ENCODE measurements at regions not wholly inside any gene's neighbourhood (a gene's known extent, or its start where the extent isn't known, plus 50 kb on each side); places are given as distances from the start of the nearest gene placed in this dataset.

- Histone ChIP-seq H4K20me1 (ENCODE audit: insufficient read depth, low read length) (no peaks in the 10 kb centered on the region), H3K9me3 (ENCODE audit: control insufficient read depth, insufficient read depth, low read length) (no peaks in the 10 kb centered on the region), H3K14ac (replicated peaks; ENCODE audit: low read depth, low read length) (no peak overlapping the region), H4K8ac (ENCODE audit: low read depth in 2 of 2, low read length in 2 of 2) (no peak overlapping the region), H3K56ac (ENCODE audit: extremely low read depth, insufficient read depth, low read length) (no peak overlapping the region), H3K4me2 (ENCODE audit: low read depth, low read length) (no peak overlapping the region), H2BK15ac (ENCODE audit: low read depth, low read length) (no peak overlapping the region), H2BK5ac (ENCODE audit: low read depth, low read length, poor library complexity, severe bottlenecking) (no peak overlapping the region), H3K9me1 (ENCODE audit: insufficient read depth, low read length) (no peaks in the 10 kb centered on the region), H3K23ac (ENCODE audit: low read depth, low read length) (no peak overlapping the region), H3K27ac (ENCODE audit: insufficient read depth, low read length) (no peak overlapping the region), H4K5ac (ENCODE audit: low read depth, low read length) (no peak overlapping the region), H3K36me3 (ENCODE audit: control insufficient read depth, insufficient read depth, low read length) (no peaks in the 10 kb centered on the region), H3K4me1 (ENCODE audit: control insufficient read depth, insufficient read depth, low read length) (no peaks in the 10 kb centered on the region), H3K4ac (ENCODE audit: low read depth, low read length) (no peak overlapping the region), H2AK9ac (replicated peaks; ENCODE audit: low read depth, low read length, poor library complexity) (no peak overlapping the region), H3K9ac (ENCODE audit: low read depth, low read length) (no peak overlapping the region), H2BK20ac (ENCODE audit: low read depth, low read length) (no peak overlapping the region), H3K18ac (ENCODE audit: low read depth, low read length) (no peak overlapping the region), H2AFZ (replicated peaks; ENCODE audit: low read length, poor library complexity) (no peak overlapping the region), H3K4me3 (ENCODE audit: insufficient read depth, low read depth, low read length) (no peak overlapping the region), H4K91ac (ENCODE audit: insufficient read depth, low read depth, low read length) (no peak overlapping the region), H3K27me3 (ENCODE audit: control insufficient read depth, insufficient read depth, low read length) (no peaks in the 10 kb centered on the region), H3K79me1 (ENCODE audit: low read depth in 1 of 2, low read length in 2 of 2) (no peaks in the 10 kb centered on the region), H2AK5ac (ENCODE audit: low read depth, low read length) (no peak overlapping the region), H2BK120ac (ENCODE audit: low read depth, low read length) (no peak overlapping the region)
- in situ Hi-C loops (cut with MboI; ENCODE audit: low sequenced_read_pairs) (no loop called here), intact Hi-C loops (cut with micrococcal nuclease) (no loop called here), dilution Hi-C loops (cut with HindIII; ENCODE audit: low sequenced_read_pairs, unreplicated experiment) (no loop called here)
- no TSS peak for BruUV-seq (replicated peaks)
- no peak for ATAC-seq (ENCODE audit: low read depth)
- ChIA-PET POLR2A (ENCODE audit: unreplicated experiment) (no interaction called here), CTCF (no interaction called here)
- no peak for DNase-seq
- TF ChIP-seq, protein P1, sequence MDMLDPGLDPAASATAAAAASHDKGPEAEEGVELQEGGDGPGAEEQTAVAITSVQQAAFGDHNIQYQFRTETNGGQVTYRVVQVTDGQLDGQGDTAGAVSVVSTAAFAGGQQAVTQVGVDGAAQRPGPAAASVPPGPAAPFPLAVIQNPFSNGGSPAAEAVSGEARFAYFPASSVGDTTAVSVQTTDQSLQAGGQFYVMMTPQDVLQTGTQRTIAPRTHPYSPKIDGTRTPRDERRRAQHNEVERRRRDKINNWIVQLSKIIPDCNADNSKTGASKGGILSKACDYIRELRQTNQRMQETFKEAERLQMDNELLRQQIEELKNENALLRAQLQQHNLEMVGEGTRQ (IDR thresholded peaks at IDR 0.05; ENCODE audit: low read depth, low read length) = no peak
- TF ChIP-seq FOS (IDR thresholded peaks at IDR 0.05; ENCODE audit: low read depth, low read length) = no peak
- TF ChIP-seq MAZ (IDR thresholded peaks at IDR 0.05; ENCODE audit: borderline replicate concordance, low read depth, low read length) = no peak
- no peak for TF ChIP-seq RCOR1 (IDR thresholded peaks at IDR 0.05; ENCODE audit: insufficient replicate concordance, low read length)
- no peak for TF ChIP-seq NFE2L2 (IDR thresholded peaks at IDR 0.05; ENCODE audit: low read depth, low read length)
- no peak for TF ChIP-seq MAFK (IDR thresholded peaks at IDR 0.05; ENCODE audit: low read depth, low read length)
- no peak for TF ChIP-seq CHD1 (IDR thresholded peaks at IDR 0.05; ENCODE audit: low read depth, low read length)
- no peak for TF ChIP-seq RAD21 (IDR thresholded peaks at IDR 0.05; ENCODE audit: low read length)
- TF ChIP-seq RFX5 (IDR thresholded peaks at IDR 0.05; ENCODE audit: low read depth, low read length) = no peak
- TF ChIP-seq MXI1 (IDR thresholded peaks at IDR 0.05; ENCODE audit: borderline replicate concordance, low read depth, low read length) = no peak
- TF ChIP-seq, protein P2, sequence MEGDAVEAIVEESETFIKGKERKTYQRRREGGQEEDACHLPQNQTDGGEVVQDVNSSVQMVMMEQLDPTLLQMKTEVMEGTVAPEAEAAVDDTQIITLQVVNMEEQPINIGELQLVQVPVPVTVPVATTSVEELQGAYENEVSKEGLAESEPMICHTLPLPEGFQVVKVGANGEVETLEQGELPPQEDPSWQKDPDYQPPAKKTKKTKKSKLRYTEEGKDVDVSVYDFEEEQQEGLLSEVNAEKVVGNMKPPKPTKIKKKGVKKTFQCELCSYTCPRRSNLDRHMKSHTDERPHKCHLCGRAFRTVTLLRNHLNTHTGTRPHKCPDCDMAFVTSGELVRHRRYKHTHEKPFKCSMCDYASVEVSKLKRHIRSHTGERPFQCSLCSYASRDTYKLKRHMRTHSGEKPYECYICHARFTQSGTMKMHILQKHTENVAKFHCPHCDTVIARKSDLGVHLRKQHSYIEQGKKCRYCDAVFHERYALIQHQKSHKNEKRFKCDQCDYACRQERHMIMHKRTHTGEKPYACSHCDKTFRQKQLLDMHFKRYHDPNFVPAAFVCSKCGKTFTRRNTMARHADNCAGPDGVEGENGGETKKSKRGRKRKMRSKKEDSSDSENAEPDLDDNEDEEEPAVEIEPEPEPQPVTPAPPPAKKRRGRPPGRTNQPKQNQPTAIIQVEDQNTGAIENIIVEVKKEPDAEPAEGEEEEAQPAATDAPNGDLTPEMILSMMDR (conservative IDR thresholded peaks at IDR 0.05; ENCODE audit: low read depth, low read length) = no peak
- TF ChIP-seq BHLHE40 (IDR thresholded peaks at IDR 0.05; ENCODE audit: low read depth, low read length) = no peak
- TF ChIP-seq SMC3 (IDR thresholded peaks at IDR 0.05; ENCODE audit: low read depth, low read length) = no peak
- no peak for TF ChIP-seq CEBPB (IDR thresholded peaks at IDR 0.05; ENCODE audit: low read depth, low read length)
- TF ChIP-seq ELK1 (IDR thresholded peaks at IDR 0.05; ENCODE audit: borderline replicate concordance, low read depth, low read length) = no peak
- no peak for TF ChIP-seq POLR2A (IDR thresholded peaks at IDR 0.05; ENCODE audit: low read depth, low read length)
Measured at GRCh38 chr14:38490273-38490672, 234.4 kb upstream of the CLEC14A start.
